Testis (tissue), 2 donors: ENCODE measurements at regions not wholly inside any gene's neighbourhood (a gene's known extent, or its start where the extent isn't known, plus 50 kb on each side); places are given as distances from the start of the nearest gene placed in this dataset.

Experiments used
- DNase-seq: peaks from one replicate; pipeline ENCODE4 v3.0.0-alpha.2; 2019
- H3K27ac ChIP-seq, 2 donors: fragments of 200-600 bp; sonication (generic); one replicate each; pipeline ENCODE4 v1.5.1; 2019
- H3K27me3 ChIP-seq: fragments of 200-600 bp; sonication (generic); one replicate; pipeline ENCODE4 v1.5.1; 2019
- H3K36me3 ChIP-seq: fragments of 200-600 bp; sonication (generic); one replicate; pipeline ENCODE4 v1.5.1; 2017; ENCODE audit warnings: low read depth; ENCODE audit errors: missing control alignments
- H3K4me1 ChIP-seq: fragments of 200-600 bp; sonication (generic); one replicate; pipeline ENCODE4 v1.5.1; 2019
- H3K4me3 ChIP-seq, 2 donors: fragments of 200-600 bp; sonication (generic); one replicate each; pipeline ENCODE4 v1.5.1; 2017 to 2019
- H3K9me3 ChIP-seq: fragments of 200-600 bp; sonication (generic); one replicate; pipeline ENCODE4 v1.5.1; 2017
- CTCF ChIP-seq, 3 experiments: fragments of 450-650 bp in 2 of 3; fragments of 200-600 bp in 1 of 3; sonication (generic) in 1 of 3; IDR thresholded peaks; one replicate each; pipeline ENCODE4 v1.5.1; 2016 to 2019; ENCODE audit warnings: antibody characterized with exemption in 3 of 3, mild to moderate bottlenecking in 2 of 3, moderate library complexity in 1 of 3
- POLR2A ChIP-seq: fragments of 450-650 bp; IDR thresholded peaks from one replicate; pipeline ENCODE4 v1.6.1; 2017; ENCODE audit warnings: antibody characterized with exemption, mild to moderate bottlenecking, moderate library complexity
- WGBS, 2 donors: methylation state at CpG; one replicate each; pipeline ENCODE4 v1.1.5; 2018; 5-methylcytosine and 5-hydroxymethylcytosine counted together
- intact Hi-C: fragments of 100-400 bp; cut with DNase I; formaldehyde crosslinking; loops from one replicate; pipeline ENCODE4 v1.15.1; 2023; ENCODE audit warnings: low total_unique reads

DNA sequence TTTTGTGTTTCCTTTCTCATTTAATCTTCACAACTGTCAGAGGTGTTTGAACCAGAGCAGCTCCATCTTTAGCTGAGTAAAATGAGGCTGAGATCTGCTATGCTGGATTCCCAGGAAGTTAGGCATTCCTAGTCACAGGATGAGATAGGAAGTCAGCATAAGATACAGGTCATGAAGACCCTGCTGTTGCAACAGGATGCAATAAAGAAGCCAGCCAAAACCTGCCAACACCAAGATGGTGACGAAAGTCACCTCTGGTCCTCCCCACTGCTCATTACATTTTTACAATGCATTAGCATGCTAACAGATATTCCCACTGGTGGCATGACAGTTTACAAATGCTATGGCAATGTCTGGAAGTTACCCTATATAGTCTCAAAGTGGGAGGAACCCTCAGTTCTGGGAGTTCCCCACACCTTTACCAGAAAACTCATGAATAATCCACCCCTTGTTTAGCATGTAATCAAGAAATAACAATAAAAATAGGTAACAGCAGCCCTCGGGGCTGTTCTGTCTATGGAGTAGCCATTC is 262.2 kb upstream of the FERMT1 start:
- WGBS, 2 donors: 89 to 95% methylated on average over 2 of the region's 2 CpGs
- intact Hi-C loops: no loop called here
- no peak overlapping the region for H3K4me3 ChIP-seq
- no peaks in the 10 kb centered on the region for H3K27me3 ChIP-seq
- no peaks in the 10 kb centered on the region for H3K36me3 ChIP-seq
- H3K4me1 ChIP-seq: no peaks in the 10 kb centered on the region
- no peak for TF ChIP-seq CTCF (IDR thresholded peaks at IDR 0.05)
- TF ChIP-seq POLR2A: no peak
- no peaks in the 10 kb centered on the region for H3K9me3 ChIP-seq
- DNase-seq: no peak
- H3K27ac ChIP-seq: no peak overlapping the region

- Histone ChIP-seq H3K4me3 (no peak overlapping the region), H3K4me1 (no peaks in the 10 kb centered on the region), H3K27ac (no peak overlapping the region), H3K36me3 (no peaks in the 10 kb centered on the region), H3K27me3 (no peaks in the 10 kb centered on the region), H3K9me3 (no peaks in the 10 kb centered on the region)
- intact Hi-C loops: no loop called here
- TF ChIP-seq POLR2A: no peak
- TF ChIP-seq CTCF (IDR thresholded peaks at IDR 0.05): no peak
- WGBS, 2 donors: 62 to 78% methylated on average over 4 of the region's 4 CpGs
- no peak for DNase-seq
Observed at GRCh38 chr20:6384380-6384779, 261.6 kb upstream of the FERMT1 start.

GRCh38 chr20:6381887-6382286 is 259.1 kb upstream of the FERMT1 start:
- Histone ChIP-seq H3K27ac (no peak overlapping the region), H3K27me3 (no peaks in the 10 kb centered on the region), H3K9me3 (no peaks in the 10 kb centered on the region), H3K4me3 (no peak overlapping the region), H3K4me1 (no peaks in the 10 kb centered on the region), H3K36me3 (no peaks in the 10 kb centered on the region)
- WGBS, 2 donors: 55 to 64% methylated on average over 4 of the region's 4 CpGs
- TF ChIP-seq POLR2A: no peak
- TF ChIP-seq CTCF (IDR thresholded peaks at IDR 0.05): peak in 2 of 3 experiments; percentile 11 to 32
- intact Hi-C loops: no loop called here
- no peak for DNase-seq

GRCh38 chr20:6362245-6362644 is 239.4 kb upstream of the FERMT1 start:
- Histone ChIP-seq H3K4me3 (no peak overlapping the region), H3K36me3 (no peaks in the 10 kb centered on the region), H3K27me3 (no peaks in the 10 kb centered on the region), H3K4me1 (no peaks in the 10 kb centered on the region), H3K9me3 (no peaks in the 10 kb centered on the region), H3K27ac (no peak overlapping the region)
- intact Hi-C loops: no loop called here
- DNase-seq: no peak
- TF ChIP-seq POLR2A (no peak), CTCF (IDR thresholded peaks at IDR 0.05) (no peak)

GRCh38 chr20:6360766-6361165 is 237.9 kb upstream of the FERMT1 start:
- Histone ChIP-seq H3K9me3 (no peaks in the 10 kb centered on the region), H3K4me1 (no peaks in the 10 kb centered on the region), H3K27me3 (no peaks in the 10 kb centered on the region), H3K27ac (no peak overlapping the region), H3K36me3 (no peaks in the 10 kb centered on the region), H3K4me3 (no peak overlapping the region)
- 87 to 91% methylated on average over 5 of the region's 5 CpGs for WGBS, 2 donors
- DNase-seq: no peak
- TF ChIP-seq CTCF (IDR thresholded peaks at IDR 0.05): no peak
- no peak for TF ChIP-seq POLR2A
- intact Hi-C loops: no loop called here
